Hepatocyte (in vitro differentiated cells): ENCODE measurements at regions not wholly inside any gene's neighbourhood (a gene's known extent, or its start where the extent isn't known, plus 50 kb on each side); places are given as distances from the start of the nearest gene placed in this dataset.

Experiments used
- DNase-seq: peaks from one replicate; pipeline ENCODE4 v3.0.0-alpha.2; 2016; ENCODE audit warnings: low spot score
- H2AFZ ChIP-seq: fragments of 200-600 bp; sonication (generic); 2 replicates; pipeline ENCODE4 v1.6.0; 2016; ENCODE audit warnings: antibody characterized with exemption, mild to moderate bottlenecking
- H3K27ac ChIP-seq: fragments of 200-600 bp; sonication (generic); 2 replicates; pipeline ENCODE4 v1.5.1; 2016; ENCODE audit warnings: mild to moderate bottlenecking
- H3K27me3 ChIP-seq: fragments of 200-600 bp; sonication (generic); 2 replicates; pipeline ENCODE4 v1.6.1; 2016
- H3K36me3 ChIP-seq: fragments of 200-600 bp; sonication (generic); replicated peaks from 2 replicates; pipeline ENCODE4 v1.5.1; 2016; ENCODE audit warnings: low read depth; ENCODE audit not compliant: insufficient read depth
- H3K4me1 ChIP-seq: fragments of 200-600 bp; sonication (generic); 2 replicates; pipeline ENCODE4 v1.5.1; 2016; ENCODE audit warnings: mild to moderate bottlenecking, moderate library complexity; ENCODE audit not compliant: insufficient read depth
- H3K4me2 ChIP-seq: fragments of 200-600 bp; sonication (generic); 2 replicates; pipeline ENCODE4 v1.6.0; 2016
- H3K4me3 ChIP-seq: fragments of 200-600 bp; sonication (generic); 2 replicates; pipeline ENCODE4 v1.5.1; 2016; ENCODE audit warnings: mild to moderate bottlenecking
- H3K79me2 ChIP-seq: fragments of 200-600 bp; sonication (generic); 2 replicates; pipeline ENCODE4 v1.6.0; 2017; ENCODE audit warnings: mild to moderate bottlenecking
- H3K9me2 ChIP-seq: fragments of 200-600 bp; sonication (generic); replicated peaks from 2 replicates; pipeline ENCODE4 v1.6.0; 2017; ENCODE audit warnings: mild to moderate bottlenecking; ENCODE audit not compliant: insufficient read depth
- H3K9me3 ChIP-seq: fragments of 200-600 bp; sonication (generic); 2 replicates; pipeline ENCODE4 v1.5.1; 2016; ENCODE audit warnings: low read depth, mild to moderate bottlenecking
- H4K20me1 ChIP-seq: fragments of 200-600 bp; sonication (generic); 2 replicates; pipeline ENCODE4 v1.6.0; 2016; ENCODE audit warnings: mild to moderate bottlenecking; ENCODE audit not compliant: insufficient read depth, poor library complexity, severe bottlenecking
- CTCF ChIP-seq: fragments of 200-600 bp; sonication (generic); IDR thresholded peaks from 2 replicates; pipeline ENCODE4 v1.5.1; 2016; ENCODE audit warnings: antibody characterized with exemption, mild to moderate bottlenecking; ENCODE audit not compliant: poor library complexity
- EZH2 ChIP-seq: fragments of 200-600 bp; sonication (generic); IDR thresholded peaks from 2 replicates; pipeline ENCODE4 v1.6.1; 2016; ENCODE audit warnings: antibody characterized with exemption, mild to moderate bottlenecking, borderline replicate concordance
- EZH2phosphoT487 ChIP-seq: fragments of 200-600 bp; sonication (generic); IDR thresholded peaks from one replicate; pipeline ENCODE4 v1.6.1; 2018; ENCODE audit warnings: antibody characterized with exemption, mild to moderate bottlenecking, low read depth, moderate library complexity; ENCODE audit not compliant: unreplicated experiment, severe bottlenecking
- WGBS: methylation state at CpG from one replicate; pipeline ENCODE4 v1.1.6; 2016; ENCODE audit warnings: low lambda C conversion rate; ENCODE audit errors: missing lambda C conversion rate; 5-methylcytosine and 5-hydroxymethylcytosine counted together

GRCh38 chr6:133623621-133624020, 265.3 kb upstream of the TCF21 start:
- H3K9me2 ChIP-seq: no peaks in the 10 kb centered on the region
- WGBS: 82% methylated on average over 2 of the region's 2 CpGs
- H3K4me1 ChIP-seq: no peaks in the 10 kb centered on the region
- no peaks in the 10 kb centered on the region for H3K79me2 ChIP-seq
- H3K4me2 ChIP-seq: no peak overlapping the region
- no peaks in the 10 kb centered on the region for H4K20me1 ChIP-seq
- TF ChIP-seq CTCF: no peak
- TF ChIP-seq EZH2phosphoT487: no peak
- TF ChIP-seq EZH2: no peak
- DNase-seq: no peak
- H3K27ac ChIP-seq: no peak overlapping the region
- no peaks in the 10 kb centered on the region for H3K36me3 ChIP-seq
- H3K9me3 ChIP-seq: no peaks in the 10 kb centered on the region
- H3K4me3 ChIP-seq: no peak overlapping the region
- no peak overlapping the region for H2AFZ ChIP-seq
- no peaks in the 10 kb centered on the region for H3K27me3 ChIP-seq

DNA sequence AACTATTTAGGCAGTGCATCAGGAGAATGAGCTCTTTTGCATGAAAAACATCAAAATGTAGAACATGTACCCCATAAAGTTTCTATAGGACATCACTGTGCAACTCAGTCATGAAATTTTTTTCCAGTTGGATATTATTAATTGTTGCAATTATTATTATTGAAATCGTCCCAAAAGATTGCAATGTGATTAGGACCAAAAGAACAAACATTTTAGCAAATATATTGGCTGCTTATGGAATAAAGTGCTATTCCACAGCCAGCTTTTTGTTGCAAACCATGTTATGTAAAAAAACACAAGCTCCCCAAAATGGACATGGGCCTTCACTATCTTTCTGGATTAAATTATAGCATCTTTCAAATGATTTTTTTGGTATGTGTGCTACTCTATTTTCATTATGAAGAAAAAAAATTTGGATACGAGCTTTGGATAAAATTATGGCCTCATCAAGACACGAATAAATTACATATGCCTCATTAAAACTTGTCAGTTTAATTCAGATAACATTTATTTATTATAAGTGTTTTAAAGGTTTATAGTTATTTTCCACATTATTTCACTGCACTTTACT, 262.7 kb upstream of the TCF21 start:
- H4K20me1 ChIP-seq: no peaks in the 10 kb centered on the region
- 87% methylated on average over 3 of the region's 3 CpGs for WGBS
- H3K9me2 ChIP-seq: no peaks in the 10 kb centered on the region
- no peak overlapping the region for H3K27ac ChIP-seq
- H3K79me2 ChIP-seq: no peaks in the 10 kb centered on the region
- TF ChIP-seq EZH2phosphoT487 (no peak), EZH2 (no peak), CTCF (no peak)
- H3K9me3 ChIP-seq: no peaks in the 10 kb centered on the region
- no peak overlapping the region for H3K4me3 ChIP-seq
- no peaks in the 10 kb centered on the region for H3K27me3 ChIP-seq
- DNase-seq: no peak
- no peak overlapping the region for H3K4me2 ChIP-seq
- H2AFZ ChIP-seq: no peak overlapping the region
- no peaks in the 10 kb centered on the region for H3K36me3 ChIP-seq
- no peaks in the 10 kb centered on the region for H3K4me1 ChIP-seq

- Histone ChIP-seq H3K27ac (no peak overlapping the region), H3K36me3 (no peaks in the 10 kb centered on the region), H3K9me3 (no peaks in the 10 kb centered on the region), H3K27me3 (no peaks in the 10 kb centered on the region), H3K4me1 (no peaks in the 10 kb centered on the region), H3K4me2 (no peak overlapping the region), H2AFZ (no peak overlapping the region), H3K79me2 (no peaks in the 10 kb centered on the region), H3K9me2 (no peaks in the 10 kb centered on the region), H3K4me3 (no peak overlapping the region), H4K20me1 (no peaks in the 10 kb centered on the region)
- no peak for DNase-seq
- no peak for TF ChIP-seq CTCF
- no peak for TF ChIP-seq EZH2phosphoT487
- TF ChIP-seq EZH2: no peak
Measured at GRCh38 chr6:133629970-133630369, 258.9 kb upstream of the TCF21 start.

GRCh38 chr6:133630651-133631050, 258.3 kb upstream of the TCF21 start:
- no peak for DNase-seq
- TF ChIP-seq EZH2phosphoT487 (no peak), CTCF (no peak), EZH2 (no peak)
- Histone ChIP-seq H3K9me3 (no peaks in the 10 kb centered on the region), H2AFZ (no peak overlapping the region), H3K27me3 (no peaks in the 10 kb centered on the region), H4K20me1 (no peaks in the 10 kb centered on the region), H3K9me2 (no peaks in the 10 kb centered on the region), H3K36me3 (no peaks in the 10 kb centered on the region), H3K4me1 (no peaks in the 10 kb centered on the region), H3K4me2 (no peak overlapping the region), H3K79me2 (no peaks in the 10 kb centered on the region), H3K27ac (no peak overlapping the region), H3K4me3 (no peak overlapping the region)
- 91% methylated on average over 2 of the region's 2 CpGs for WGBS
